Small intestine (tissue), 7 donors: ENCODE measurements at regions not wholly inside any gene's neighbourhood (a gene's known extent, or its start where the extent isn't known, plus 50 kb on each side); places are given as distances from the start of the nearest gene placed in this dataset.

ENCODE experiments used
- DNase-seq, 2 donors: peaks; one replicate each; pipeline versions ENCODE4 v3.0.0 to v3.0.0-alpha.2; 2013
- FAIRE-seq: peaks from 2 replicates; lab custom pipeline; 2012; peaks lifted over from hg19 to GRCh38; lab: Jason Lieb, UNC
- H3K27ac ChIP-seq, 3 donors: one replicate each; pipeline ENCODE4 v1.5.1; 2013; ENCODE audit warnings: low read length in 2 of 3, mild to moderate bottlenecking in 2 of 3, control low read depth in 1 of 3, inconsistent platforms in 1 of 3, low read depth in 1 of 3, moderate library complexity in 1 of 3
- H3K27me3 ChIP-seq, 3 donors: one replicate each; pipeline ENCODE4 v1.6.1; 2013; ENCODE audit warnings: low read length in 3 of 3, inconsistent platforms in 1 of 3; ENCODE audit not compliant: control insufficient read depth in 3 of 3, insufficient read depth in 3 of 3
- H3K36me3 ChIP-seq, 3 donors: one replicate each; pipeline ENCODE4 v1.6.1; 2013; ENCODE audit warnings: low read length in 3 of 3, inconsistent platforms in 1 of 3, low read depth in 1 of 3, mild to moderate bottlenecking in 1 of 3, moderate library complexity in 1 of 3; ENCODE audit not compliant: control insufficient read depth in 3 of 3, insufficient read depth in 2 of 3
- H3K4me1 ChIP-seq, 3 donors: one replicate each; pipeline ENCODE4 v1.6.1; 2013; ENCODE audit warnings: low read length in 2 of 3, inconsistent platforms in 1 of 3, low read depth in 1 of 3, mild to moderate bottlenecking in 1 of 3, moderate library complexity in 1 of 3; ENCODE audit not compliant: control insufficient read depth in 3 of 3, insufficient read depth in 2 of 3
- H3K4me3 ChIP-seq, 3 donors: one replicate each; pipeline ENCODE4 v1.5.1; 2013; ENCODE audit warnings: low read length in 3 of 3, control low read depth in 1 of 3, inconsistent platforms in 1 of 3, low read depth in 1 of 3, mild to moderate bottlenecking in 1 of 3, moderate library complexity in 1 of 3
- H3K9me3 ChIP-seq, 2 donors: one replicate each; pipeline ENCODE4 v1.6.1; 2013; ENCODE audit warnings: low read depth in 1 of 2, low read length in 1 of 2; ENCODE audit not compliant: control insufficient read depth in 2 of 2, insufficient read depth in 1 of 2
- WGBS, 3 donors: extraction: QIAGEN DNeasy Blood & Tissue Kit; methylation state at CpG; one replicate each; pipeline ENCODE4 v1.1.7; 2013; 5-methylcytosine and 5-hydroxymethylcytosine counted together
- donor health status: healthy with polysubstance abuse.
- donor health status: control.
- donor health status: control.
- donor health status: Bipolar disorder and iron deficiency.
- donor health status: healthy.

DNA sequence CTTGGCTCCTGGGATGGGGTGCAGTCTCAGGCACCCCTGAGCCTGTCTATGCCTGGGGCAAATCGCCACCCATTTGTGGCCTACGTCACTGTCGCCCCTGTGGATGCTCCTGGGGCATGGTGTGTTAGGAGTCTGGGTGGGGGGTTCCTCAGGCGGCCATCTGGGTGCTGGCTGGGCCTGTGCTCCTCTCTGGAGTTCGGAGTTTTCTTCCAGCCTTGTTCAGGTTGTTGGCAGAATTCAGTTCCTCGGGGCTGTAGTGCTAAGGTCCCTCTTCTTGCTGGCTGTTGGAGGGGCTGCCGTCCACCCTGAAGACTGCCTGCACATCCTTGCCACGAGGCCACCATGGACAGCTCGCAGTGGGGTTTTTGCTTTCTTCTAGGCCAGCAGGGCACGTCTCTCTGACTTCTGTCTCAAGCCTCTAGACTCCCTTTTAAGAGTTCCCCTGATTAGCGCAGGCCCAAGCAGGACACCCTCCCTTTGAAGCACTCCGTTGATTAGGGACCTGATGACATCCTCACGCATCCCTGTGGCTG, 86.7 kb upstream of the C1orf174 start:
- no peaks in the 10 kb centered on the region for H3K4me1 ChIP-seq
- DNase-seq (no peak), FAIRE-seq (no peak)
- H3K27me3 ChIP-seq: no peaks in the 10 kb centered on the region
- no peaks in the 10 kb centered on the region for H3K9me3 ChIP-seq
- H3K36me3 ChIP-seq: no peaks in the 10 kb centered on the region
- H3K27ac ChIP-seq: no peak overlapping the region
- 70 to 76% (median 74%) methylated on average over 13 of the region's 13 CpGs for WGBS, 3 donors
- H3K4me3 ChIP-seq: no peak overlapping the region

DNA sequence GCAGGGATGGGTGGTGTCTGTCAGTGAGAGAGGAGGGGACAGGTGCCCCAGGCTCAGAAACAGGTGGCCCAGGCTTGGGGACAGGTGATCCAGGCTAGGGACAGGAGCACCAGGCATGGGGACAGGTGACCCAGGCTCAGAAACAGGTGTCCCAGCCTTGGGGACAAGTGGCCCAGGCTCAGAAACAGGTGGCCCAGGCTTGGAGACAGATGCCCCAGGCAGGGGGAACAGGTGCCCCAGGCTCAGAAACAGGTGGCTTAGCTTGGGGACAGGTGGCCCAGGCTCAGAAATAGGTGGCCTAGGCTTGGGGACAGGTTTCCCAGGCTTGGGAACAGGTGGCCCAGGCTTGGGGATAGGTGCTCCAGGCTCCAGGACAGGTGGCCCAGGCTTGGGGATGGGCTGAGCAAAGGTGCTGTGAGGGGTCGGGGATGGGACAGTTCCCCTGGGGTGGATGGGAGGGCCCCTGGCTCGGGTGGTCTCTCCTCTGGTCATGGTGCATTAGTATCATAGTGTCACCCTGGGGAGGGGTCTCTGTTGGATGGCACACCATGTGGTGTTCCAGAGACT, 87.7 kb upstream of the C1orf174 start:
- Histone ChIP-seq H3K4me1 (no peaks in the 10 kb centered on the region), H3K36me3 (no peaks in the 10 kb centered on the region), H3K4me3 (no peak overlapping the region), H3K27ac (no peak overlapping the region), H3K27me3 (no peaks in the 10 kb centered on the region), H3K9me3 (no peaks in the 10 kb centered on the region)
- no peak for FAIRE-seq
- DNase-seq: no peak
- 31 to 73% (median 40%) methylated on average over 2 of the region's 2 CpGs for WGBS, 3 donors

DNA sequence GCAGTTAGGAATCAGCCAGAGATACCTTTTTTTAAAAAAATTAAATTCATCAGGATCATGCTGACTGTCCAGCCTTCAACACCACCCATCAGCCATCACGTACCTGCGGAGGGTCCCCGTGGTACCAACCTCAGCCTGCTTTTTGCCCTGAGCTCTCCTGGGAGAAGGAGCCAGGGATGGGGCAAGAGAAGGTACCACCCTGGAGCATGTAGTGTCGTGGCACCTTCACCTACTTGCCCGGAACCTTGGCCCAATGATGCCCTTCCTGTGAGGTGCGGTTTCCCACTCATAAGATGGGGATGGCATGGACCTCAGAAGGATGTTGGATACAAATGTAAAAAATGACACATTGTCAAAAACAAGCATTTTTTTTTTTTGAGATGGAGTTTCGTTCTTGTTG, 88.4 kb upstream of the C1orf174 start:
- FAIRE-seq: no peak
- Histone ChIP-seq H3K36me3 (no peaks in the 10 kb centered on the region), H3K4me3 (no peak overlapping the region), H3K27me3 (no peaks in the 10 kb centered on the region), H3K27ac (no peak overlapping the region), H3K9me3 (no peaks in the 10 kb centered on the region), H3K4me1 (no peaks in the 10 kb centered on the region)
- no peak for DNase-seq
- WGBS, 3 donors: 85 to 89% (median 87%) methylated on average over 7 of the region's 7 CpGs

DNA sequence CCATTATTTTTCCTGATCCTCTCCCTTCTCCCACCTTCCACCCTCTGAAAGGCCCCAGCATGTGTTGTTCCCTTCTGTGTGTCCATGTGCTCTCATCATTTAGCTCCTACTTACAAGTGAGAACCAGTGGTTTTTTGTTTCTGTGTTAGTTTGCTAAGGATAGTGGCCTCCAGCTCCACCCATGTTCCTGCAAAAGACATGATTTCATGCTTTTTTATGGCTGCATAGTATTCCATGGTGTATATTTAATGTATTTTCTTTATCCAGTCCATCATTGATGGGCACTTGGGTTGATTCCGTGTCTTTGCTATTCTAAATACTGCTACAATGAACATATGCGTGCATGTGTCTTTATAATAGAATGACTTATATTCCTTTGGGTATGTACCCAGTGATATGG, 89.4 kb upstream of the C1orf174 start:
- Histone ChIP-seq H3K9me3 (no peaks in the 10 kb centered on the region), H3K4me1 (no peaks in the 10 kb centered on the region), H3K27me3 (no peaks in the 10 kb centered on the region), H3K27ac (no peak overlapping the region), H3K4me3 (no peak overlapping the region), H3K36me3 (no peaks in the 10 kb centered on the region)
- no peak for DNase-seq
- WGBS, 3 donors: 89 to 93% (median 91%) methylated on average over 2 of the region's 2 CpGs
- no peak for FAIRE-seq

DNA sequence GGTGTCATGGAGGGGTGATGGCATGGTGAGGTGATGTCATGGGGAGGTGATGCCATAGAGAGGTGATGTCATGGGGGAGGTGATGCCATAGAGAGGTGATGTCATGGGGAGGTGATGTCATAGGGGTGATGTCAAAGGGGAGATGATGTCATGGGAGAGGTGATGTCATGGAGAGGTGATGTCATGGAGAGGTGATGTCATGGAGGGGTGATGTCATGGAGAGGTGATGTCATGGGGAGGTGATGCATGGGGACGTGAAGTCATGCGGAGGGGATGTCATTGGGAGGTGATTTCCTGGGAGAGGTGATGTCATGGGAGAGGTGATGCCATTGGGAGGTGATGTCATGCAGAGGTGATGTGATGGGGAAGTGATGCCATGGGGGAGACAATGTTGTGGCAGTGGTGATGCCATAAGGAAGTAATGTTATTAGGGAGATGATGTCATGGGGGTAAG, 92.1 kb upstream of the C1orf174 start:
- 90 to 98% (median 97%) methylated on average over 2 of the region's 2 CpGs for WGBS, 3 donors
- Histone ChIP-seq H3K9me3 (no peaks in the 10 kb centered on the region), H3K27ac (no peak overlapping the region), H3K4me1 (no peaks in the 10 kb centered on the region), H3K36me3 (no peaks in the 10 kb centered on the region), H3K4me3 (no peak overlapping the region), H3K27me3 (no peaks in the 10 kb centered on the region)
- DNase-seq: no peak
- FAIRE-seq: no peak

DNA sequence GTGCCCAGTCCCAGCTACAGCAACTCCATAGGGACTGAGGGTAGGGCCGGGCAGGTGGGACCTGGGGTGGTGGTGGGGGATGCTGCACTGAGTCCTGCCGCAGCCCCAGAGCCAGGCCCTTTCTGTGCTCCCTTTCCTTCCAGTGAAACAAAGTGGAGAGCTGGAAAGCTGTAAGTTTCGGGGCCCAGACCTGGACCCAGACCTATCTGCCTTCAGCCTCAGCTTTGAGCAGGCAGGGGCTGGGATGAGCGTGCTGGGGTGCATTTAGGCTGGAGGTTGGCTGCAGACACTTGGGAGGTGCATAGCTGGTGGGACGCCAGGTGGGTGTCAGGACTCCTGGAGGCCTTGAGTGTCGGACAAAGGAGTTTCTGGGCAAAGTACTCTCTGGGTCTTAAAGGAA, 92.7 kb upstream of the C1orf174 start:
- H3K4me3 ChIP-seq: no peak overlapping the region
- no peaks in the 10 kb centered on the region for H3K9me3 ChIP-seq
- no peaks in the 10 kb centered on the region for H3K4me1 ChIP-seq
- no peak for FAIRE-seq
- no peak for DNase-seq
- no peaks in the 10 kb centered on the region for H3K36me3 ChIP-seq
- no peaks in the 10 kb centered on the region for H3K27me3 ChIP-seq
- no peak overlapping the region for H3K27ac ChIP-seq
- WGBS, 3 donors: 71 to 80% (median 72%) methylated on average over 6 of the region's 6 CpGs

DNA sequence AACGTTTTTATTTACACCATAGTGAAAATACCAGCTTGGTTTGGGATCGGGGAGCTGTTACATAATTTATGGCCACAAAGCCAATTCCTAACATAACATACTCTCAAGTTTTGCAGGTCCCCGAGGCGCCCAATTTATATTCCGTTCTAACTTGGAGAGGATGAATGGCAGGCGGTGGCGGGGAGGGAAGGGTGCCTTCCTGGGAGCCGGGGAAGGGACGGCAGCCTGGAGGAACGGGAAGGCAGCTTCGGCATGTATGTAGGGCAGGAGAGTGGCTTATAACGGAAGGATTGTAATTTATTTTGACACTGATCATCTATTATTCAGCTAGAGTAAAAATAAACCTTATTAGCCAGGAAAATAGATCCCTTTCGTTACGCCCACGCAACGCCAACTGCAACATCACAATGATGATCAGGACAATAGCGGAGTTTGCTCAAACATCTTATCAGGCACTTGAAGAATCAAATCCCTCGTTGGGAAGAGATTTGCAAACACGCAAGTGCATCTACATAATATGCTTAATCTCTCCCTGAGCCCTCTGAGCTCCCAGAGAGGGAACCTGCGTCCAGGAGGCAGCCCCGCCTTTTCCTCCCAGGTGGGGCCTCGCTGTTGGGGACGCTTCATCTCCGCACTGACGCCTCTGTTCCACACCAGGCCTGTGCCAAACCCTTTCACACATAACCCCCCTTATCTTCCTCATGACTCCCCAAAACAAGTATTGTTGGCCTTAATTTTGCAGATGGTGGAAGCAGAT, 93.7 kb upstream of the C1orf174 start:
- DNase-seq: no peak
- FAIRE-seq: no peak

DNA sequence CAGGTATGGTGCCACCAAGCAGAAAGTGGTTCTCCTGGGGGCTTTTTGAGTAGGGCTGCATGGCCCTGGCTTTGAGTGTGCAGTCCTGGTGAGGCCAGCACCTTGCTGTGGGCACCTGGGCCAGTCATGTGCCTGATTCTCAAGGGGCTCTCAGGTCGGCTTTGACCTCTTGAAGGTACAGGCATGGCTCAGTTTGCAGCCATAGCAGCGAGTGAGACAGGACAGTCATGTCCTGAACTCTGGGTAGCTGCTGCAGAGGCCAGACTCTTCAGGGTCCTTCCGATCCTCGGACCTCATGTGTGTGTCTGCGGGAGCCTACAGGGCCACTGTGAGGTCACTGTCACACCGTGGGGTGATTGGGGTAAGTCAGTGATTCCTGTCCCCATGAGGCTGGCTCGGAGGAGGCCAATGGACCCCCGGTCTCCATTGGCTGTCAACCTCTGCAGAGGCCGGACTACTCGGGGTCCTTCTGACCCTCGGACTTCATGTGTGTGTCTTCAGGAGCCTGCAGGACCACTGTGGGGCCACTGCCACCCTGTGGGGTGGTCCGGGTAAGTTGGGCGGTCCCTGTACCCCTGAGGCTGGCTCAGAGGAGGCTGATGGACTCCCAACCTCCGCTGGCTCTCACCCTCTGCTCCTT, 95.2 kb upstream of the C1orf174 start:
- WGBS, 3 donors: 72 to 83% (median 73%) methylated on average over 14 of the region's 14 CpGs
- H3K36me3 ChIP-seq: no peaks in the 10 kb centered on the region
- no peak overlapping the region for H3K27ac ChIP-seq
- DNase-seq (no peak), FAIRE-seq (no peak)
- no peaks in the 10 kb centered on the region for H3K4me1 ChIP-seq
- H3K27me3 ChIP-seq: no peaks in the 10 kb centered on the region
- H3K9me3 ChIP-seq: no peaks in the 10 kb centered on the region
- H3K4me3 ChIP-seq: no peak overlapping the region

More for the DNA sequence above, 93.7 kb upstream of the C1orf174 start:
- no peak overlapping the region for H3K27ac ChIP-seq
- H3K9me3 ChIP-seq: no peaks in the 10 kb centered on the region
- no peaks in the 10 kb centered on the region for H3K27me3 ChIP-seq
- no peaks in the 10 kb centered on the region for H3K36me3 ChIP-seq
- 65 to 67% (median 66%) methylated on average over 25 of the region's 25 CpGs for WGBS, 3 donors
- H3K4me1 ChIP-seq: no peaks in the 10 kb centered on the region
- no peak overlapping the region for H3K4me3 ChIP-seq
